Right lung (tissue), 2 donors: ENCODE measurements at regions not wholly inside any gene's neighbourhood (a gene's known extent, or its start where the extent isn't known, plus 50 kb on each side); places are given as distances from the start of the nearest gene placed in this dataset.

ENCODE experiments used
- DNase-seq, 2 donors: peaks; one replicate each; pipeline ENCODE4 v3.0.0-alpha.2; 2013

DNA sequence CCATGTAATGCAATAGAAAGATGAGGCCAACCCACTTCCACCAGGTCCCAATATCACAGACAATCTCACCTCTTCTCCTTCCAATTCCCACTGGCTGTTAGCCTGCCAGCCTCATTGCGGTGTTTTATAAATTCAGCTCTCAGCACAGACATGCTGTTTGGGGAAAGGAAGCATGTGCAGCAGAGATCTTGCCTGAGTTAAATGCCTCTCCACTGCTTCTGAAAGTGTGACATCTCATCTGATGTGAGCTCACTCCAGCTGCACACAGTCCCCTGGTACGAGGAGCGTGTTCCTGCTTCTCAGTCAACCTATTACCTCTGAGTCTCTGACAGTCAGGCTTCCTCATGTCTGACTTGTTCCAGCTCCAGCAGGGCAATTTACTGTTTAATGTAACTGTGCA lies 122.7 kb upstream of the GUCY1A2 start:
- DNase-seq = no peak

DNA sequence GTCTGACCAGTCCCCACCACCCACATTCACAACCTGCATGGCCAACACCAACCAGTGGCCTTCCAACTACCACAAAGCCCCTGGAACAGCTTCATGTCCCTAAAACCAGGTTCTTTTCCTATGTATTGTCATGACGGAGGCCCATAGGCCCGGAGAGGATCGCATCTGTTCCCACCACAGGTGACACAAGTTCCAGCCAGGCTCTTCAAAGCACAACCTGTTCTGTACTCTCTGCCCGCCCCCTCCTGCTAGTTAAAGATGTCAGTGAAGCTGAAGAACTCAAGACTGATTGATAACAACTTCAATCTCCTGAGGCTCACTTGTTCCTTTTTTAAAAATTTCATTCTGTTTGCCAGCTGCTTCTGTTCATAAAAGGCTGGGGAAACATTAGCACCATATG lies 121.1 kb upstream of the GUCY1A2 start:
- no peak for DNase-seq

DNA sequence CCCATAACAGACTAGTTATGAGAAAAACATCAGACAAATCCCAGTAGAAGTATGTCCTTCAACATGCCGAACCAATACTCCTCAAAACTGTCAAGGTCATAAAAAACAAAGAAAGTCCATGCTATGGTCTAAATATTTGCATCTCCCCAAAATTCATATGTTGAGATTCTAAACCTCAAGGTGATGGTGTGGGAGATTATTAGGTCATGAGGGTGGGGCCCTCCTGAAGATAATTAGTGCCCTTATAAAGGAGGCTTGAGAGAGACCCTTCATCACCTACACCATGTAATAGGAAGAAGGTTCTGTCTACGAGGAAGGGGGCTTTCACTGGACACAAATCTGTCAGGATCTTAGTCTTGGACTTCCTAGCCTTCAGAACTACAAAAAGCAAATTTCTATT lies 118.6 kb upstream of the GUCY1A2 start:
- DNase-seq = no peak

DNA sequence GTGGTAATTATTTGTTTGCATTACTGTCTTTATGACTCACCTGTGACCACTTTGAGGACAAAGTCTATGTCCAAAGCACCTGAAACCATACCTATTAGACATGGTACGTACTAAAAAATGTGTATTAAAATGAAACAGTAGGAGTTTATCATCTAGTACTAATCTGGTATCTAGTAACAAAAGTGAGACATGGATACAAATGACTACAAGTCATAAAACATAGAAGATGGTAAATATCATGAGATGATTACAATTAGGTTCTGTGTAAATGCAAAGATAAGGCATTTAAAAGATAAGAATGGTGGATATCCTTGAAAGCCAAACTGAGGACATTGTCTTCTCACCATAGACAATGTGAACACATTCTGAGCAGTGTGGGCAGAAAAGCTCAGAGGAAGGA lies 113.5 kb upstream of the GUCY1A2 start:
- no peak for DNase-seq

DNA sequence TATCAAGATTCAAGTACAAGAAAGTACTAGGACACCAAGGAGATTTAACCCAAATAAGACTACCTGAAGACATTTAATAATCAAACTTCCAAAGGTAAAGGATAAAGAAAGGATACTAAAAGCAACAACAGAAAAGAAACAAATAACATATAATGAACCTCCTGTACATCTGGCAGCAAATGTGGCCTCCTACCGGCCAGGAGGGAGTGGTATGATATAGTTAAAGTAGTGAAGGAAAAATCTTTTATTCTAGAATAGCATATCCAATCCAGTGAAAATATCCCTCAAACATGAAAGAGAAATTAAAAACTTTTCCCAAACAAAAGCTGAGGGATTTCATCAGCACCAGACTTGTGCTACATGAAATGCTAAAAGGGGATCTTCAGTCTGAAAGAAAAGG lies 104.7 kb upstream of the GUCY1A2 start:
- no peak for DNase-seq

DNA sequence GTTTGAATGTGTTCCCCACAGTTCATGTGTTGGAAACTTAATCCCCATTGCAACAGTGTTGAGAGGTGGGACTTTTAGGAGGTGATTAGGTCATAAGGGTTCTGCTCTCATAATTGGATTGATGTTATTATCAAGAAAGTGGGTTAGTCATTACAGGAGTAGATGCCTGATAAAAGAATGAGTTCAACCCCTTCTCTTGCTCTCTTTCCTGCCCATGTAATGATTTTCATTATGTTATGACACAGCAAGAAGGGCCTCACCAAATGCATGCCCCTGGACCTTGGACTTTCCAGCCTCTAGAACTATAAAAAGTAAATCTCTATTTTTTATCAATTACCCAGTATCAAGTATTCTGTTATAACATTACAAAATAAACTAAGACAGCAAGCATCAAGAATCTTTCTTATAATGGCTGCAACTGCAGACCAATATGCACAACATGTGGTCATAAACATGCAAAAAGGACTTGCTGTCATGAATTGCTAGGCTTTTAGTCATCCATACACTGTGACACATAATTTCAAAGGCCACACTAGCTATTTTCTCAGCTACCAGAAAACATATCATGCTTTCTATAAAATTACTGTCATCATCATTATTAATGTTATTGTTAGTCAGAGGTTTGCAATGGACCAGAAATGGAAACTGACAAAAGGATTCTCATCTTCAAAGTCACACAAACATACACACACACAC lies 99.9 kb upstream of the GUCY1A2 start:
- DNase-seq = no peak

DNA sequence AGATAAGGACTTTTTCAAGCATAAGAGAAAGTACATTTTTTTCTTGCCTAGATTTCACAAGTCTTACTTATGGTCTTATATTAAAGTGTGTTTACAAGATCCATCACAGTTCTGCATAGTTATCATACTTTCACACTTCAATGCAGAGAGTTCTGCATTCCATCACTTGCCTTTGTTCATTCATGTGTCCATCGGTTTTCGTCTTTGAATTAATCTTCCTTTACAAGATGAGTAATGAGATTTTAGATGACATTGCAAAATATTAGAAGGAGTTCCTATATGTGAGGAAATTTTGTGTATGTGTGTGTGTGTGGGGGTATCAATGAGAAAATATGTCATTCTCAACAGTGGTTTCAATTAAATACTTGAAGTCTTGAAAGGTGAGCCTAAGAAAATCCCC lies 98.1 kb upstream of the GUCY1A2 start:
- DNase-seq = no peak

DNA sequence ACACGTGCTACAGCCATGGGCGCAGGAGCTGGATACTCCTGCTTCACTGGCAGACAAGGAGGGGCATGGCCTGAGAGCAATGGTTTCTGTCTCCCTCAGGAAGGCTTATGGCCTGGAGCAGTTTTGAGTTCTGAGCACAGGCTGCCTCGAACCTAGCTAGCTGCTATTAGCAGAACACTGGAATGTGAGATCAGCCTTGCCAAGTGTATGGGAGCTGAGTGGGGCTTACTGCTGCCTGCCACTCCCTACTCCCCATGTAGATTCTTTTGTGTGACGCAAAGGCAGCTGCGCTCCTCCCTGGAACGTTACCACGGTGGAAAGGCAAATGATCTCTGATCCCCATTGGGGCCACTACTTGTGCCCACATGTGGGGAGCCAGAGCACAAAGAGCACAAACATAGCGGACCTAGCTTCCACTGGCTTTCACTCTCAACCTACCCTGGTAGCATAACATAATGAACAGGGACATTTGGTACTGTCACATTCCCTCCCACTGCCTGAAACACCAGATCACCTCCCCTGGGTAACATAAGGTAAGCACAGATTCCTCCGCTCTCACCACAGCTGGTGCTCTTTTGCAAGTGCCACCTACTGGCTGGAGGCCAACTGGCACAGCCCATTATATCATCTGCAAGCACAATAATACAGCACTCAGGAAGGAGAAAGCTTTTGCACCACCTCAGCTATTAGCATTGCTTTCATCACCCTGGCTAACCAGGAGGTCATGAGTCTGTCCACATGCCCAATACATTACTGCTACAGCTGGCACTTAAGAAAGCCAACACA lies 84.6 kb upstream of the GUCY1A2 start:
- DNase-seq = no peak

DNA sequence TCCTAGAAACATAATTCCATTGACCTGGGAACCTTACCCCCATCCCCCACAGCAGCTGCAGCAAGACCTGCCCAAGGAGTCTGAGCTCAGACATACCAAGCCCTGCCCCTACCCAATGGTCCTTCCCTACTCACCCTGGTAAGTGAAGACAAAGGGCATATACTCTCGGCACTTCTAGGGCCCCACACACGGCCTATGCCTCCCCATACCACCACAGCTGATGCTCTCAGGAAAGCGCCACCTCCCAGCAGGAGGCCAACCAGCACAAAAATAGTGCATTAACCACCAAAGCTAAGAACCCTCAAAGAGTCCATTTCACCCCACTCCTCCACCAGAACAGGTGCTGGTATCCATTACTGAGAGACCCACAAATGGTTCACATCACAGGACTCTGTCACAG lies 74.4 kb upstream of the GUCY1A2 start:
- DNase-seq = no peak

DNA sequence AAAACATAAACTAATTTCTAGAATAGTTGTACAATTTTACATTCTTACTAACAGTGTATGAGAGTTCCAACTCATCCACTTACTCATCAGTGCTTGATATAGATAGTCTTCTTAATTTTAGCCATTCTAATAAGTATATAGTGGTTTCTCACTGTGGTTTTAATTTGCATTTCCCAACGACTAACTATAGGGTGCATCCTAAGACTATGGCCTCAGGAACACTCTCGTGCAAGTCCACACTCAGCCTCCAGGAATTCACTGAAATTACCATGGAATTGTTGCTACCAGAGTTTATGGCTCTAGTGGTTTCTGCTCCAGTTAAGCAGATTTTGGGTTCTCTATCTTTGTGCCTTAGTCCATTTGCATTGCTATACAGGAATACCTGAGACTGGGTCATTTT lies 60.1 kb upstream of the GUCY1A2 start:
- DNase-seq = no peak

DNA sequence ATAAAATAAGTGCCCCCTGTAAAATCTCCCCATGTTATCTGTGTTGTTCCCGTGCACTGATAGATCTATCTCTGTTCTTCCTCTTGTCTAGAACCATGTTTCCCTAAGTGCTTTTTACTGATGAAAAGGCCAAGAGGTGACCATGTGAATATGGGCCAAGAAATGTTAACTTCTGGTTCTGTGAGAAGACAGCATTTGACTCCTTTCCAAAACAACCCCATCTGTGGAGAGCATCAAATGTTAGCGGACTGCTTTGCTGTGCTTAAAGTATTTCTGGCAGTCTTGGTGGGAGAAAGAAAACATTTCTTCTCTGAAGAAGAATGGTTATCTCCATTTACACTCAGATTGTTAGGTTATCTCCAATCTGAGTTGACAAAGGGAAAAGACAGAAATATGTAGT lies 58.6 kb upstream of the GUCY1A2 start:
- no peak for DNase-seq

DNA sequence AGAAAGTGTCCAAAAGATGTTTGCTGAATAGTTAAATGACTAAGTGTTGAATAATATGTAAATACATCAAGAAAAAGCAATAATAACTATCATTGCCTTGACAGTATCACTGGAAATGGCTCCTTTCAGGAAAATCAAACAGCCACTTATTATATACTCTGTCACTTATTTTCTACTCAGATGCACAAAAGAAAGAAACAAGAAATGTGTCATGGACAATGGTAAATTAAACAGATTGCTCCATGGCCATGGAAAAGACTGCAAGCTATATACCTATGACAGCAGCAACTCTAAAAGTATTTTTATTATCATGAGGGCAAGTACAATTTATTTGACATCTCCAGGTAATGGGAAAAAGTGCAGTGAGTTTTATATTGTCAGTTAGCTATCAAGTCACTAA lies 52.9 kb upstream of the GUCY1A2 start:
- DNase-seq = no peak
